GM12891 (cell line): ENCODE measurements at regions not wholly inside any gene's neighbourhood (a gene's known extent, or its start where the extent isn't known, plus 50 kb on each side); places are given as distances from the start of the nearest gene placed in this dataset.

Experiments
- PAX5 ChIP-seq: IDR thresholded peaks from 2 replicates; pipeline ENCODE4 v1.6.1; 2011; ENCODE audit warnings: low read length, moderate library complexity, mild to moderate bottlenecking; ENCODE audit not compliant: insufficient read depth, severe bottlenecking
- POLR2A ChIP-seq: IDR thresholded peaks from 2 replicates; pipeline ENCODE4 v1.6.1; 2011; ENCODE audit warnings: low read depth, low read length, control low read depth
- POLR2AphosphoS5 ChIP-seq: IDR thresholded peaks from 2 replicates; pipeline ENCODE4 v1.6.1; 2011; ENCODE audit warnings: low read depth, low read length, control low read depth
- POU2F2 ChIP-seq: IDR thresholded peaks from 2 replicates; pipeline ENCODE4 v1.6.1; 2011; ENCODE audit warnings: low read depth, mild to moderate bottlenecking, control low read depth, low read length, moderate library complexity
- SPI1 ChIP-seq: IDR thresholded peaks from 2 replicates; pipeline ENCODE4 v1.6.1; 2011; ENCODE audit warnings: low read depth, low read length, control low read depth

DNA sequence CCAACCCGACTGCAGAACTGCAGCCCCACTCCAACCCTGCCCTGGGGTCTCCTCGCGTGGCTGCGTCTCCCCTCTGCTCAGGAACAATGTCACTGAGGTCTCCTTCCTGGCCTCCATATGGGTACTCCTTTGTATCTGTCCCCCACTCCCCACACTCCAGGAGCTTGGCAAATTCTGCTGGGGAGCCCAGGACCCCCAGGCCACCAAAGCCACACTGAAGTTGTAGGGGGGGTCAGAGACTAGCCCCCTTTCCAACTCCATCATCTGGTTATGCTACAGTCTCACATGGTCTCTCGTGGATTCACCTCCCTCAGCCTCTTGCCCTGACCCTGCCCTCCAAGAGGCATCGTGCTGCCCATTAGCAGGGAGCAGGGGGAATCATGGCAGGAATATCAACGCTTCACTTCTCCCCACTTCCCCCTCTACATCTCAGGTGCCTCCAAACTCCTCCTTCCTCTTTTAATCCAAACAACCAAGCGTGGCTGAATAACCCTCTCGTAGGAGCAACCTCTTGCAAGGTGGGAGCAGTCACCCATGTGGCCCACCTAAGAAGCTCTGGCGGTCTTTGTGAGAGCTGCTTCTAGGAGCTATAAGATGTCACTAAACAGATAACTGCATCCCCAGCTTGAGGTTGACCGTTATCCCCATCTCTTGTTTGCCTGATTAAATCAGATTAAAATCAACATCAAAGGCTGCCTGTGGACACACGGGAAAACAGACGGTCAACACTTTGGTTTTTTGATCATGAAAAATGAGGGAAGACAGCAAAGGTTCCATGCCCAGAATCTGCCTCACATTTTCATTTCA is 86.4 kb downstream of the MIS18A start:
- TF ChIP-seq POLR2A (no peak), POLR2AphosphoS5 (no peak), SPI1 (no peak), PAX5 (no peak), POU2F2 (no peak)
